Suprapubic skin (tissue), 4 donors: ENCODE measurements at regions not wholly inside any gene's neighbourhood (a gene's known extent, or its start where the extent isn't known, plus 50 kb on each side); places are given as distances from the start of the nearest gene placed in this dataset.

Experiments used
- DNase-seq, 2 donors: peaks; one replicate each; pipeline ENCODE4 v3.0.0-alpha.2; 2019; ENCODE audit warnings: low spot score in 2 of 2
- H3K27ac ChIP-seq: fragments of 200-600 bp; sonication (generic); one replicate; pipeline ENCODE4 v1.5.1; 2019
- H3K27me3 ChIP-seq: fragments of 200-600 bp; sonication (generic); one replicate; pipeline ENCODE4 v1.5.1; 2019
- H3K36me3 ChIP-seq: fragments of 200-600 bp; sonication (generic); one replicate; pipeline ENCODE4 v1.5.1; 2019
- H3K4me1 ChIP-seq: fragments of 200-600 bp; sonication (generic); one replicate; pipeline ENCODE4 v1.5.1; 2019
- H3K4me3 ChIP-seq: fragments of 200-600 bp; sonication (generic); one replicate; pipeline ENCODE4 v1.5.1; 2019; ENCODE audit warnings: mild to moderate bottlenecking
- H3K9me3 ChIP-seq: fragments of 200-600 bp; sonication (generic); one replicate; pipeline ENCODE4 v1.5.1; 2019
- EP300 ChIP-seq: sonication (generic); formaldehyde crosslinking; IDR thresholded peaks from one replicate; pipeline ENCODE4 v1.6.1; 2017; ENCODE audit warnings: antibody characterized with exemption
- POLR2A ChIP-seq, 2 donors: fragments of 450-650 bp; IDR thresholded peaks; one replicate each; pipeline ENCODE4 v1.6.1; 2017; ENCODE audit warnings: antibody characterized with exemption in 2 of 2, mild to moderate bottlenecking in 2 of 2, moderate library complexity in 2 of 2
- POLR2AphosphoS5 ChIP-seq, 3 donors: sonication (generic); formaldehyde crosslinking; IDR thresholded peaks; one replicate each; pipeline ENCODE4 v1.6.1; 2017; ENCODE audit warnings: antibody characterized with exemption in 3 of 3
- WGBS: methylation state at CpG from one replicate; pipeline ENCODE4 v1.1.5; 2018; 5-methylcytosine and 5-hydroxymethylcytosine counted together
- TF ChIP-seq, protein P1 (sequence below), 2 donors: fragments of 200-600 bp in 1 of 2; fragments of 450-650 bp in 1 of 2; sonication (generic) in 1 of 2; IDR thresholded peaks; one replicate each; pipeline ENCODE4 v1.5.1; 2016 to 2019; ENCODE audit warnings: antibody characterized with exemption in 2 of 2, mild to moderate bottlenecking in 1 of 2, moderate library complexity in 1 of 2

DNA sequence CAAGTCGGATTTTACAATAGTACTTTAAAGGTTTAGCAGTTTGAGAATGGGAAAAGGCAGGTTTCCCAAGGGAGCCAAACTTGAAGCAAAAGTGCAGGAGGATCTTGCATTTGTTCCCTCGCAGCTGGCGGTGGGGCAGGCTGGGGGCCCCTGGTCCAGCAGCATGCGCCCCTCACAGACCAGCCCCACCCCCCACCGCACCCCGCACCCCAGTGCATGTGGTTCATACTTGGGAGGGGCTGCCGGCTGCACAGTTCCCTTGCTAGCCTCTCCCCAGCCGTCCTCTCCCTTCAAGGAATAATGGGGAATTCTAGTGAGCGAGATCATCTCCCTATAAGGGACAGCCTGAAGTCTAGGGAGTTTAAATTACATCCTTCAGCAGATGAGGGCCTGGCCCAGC lies 273.1 kb upstream of the IRX2 start:
- Histone ChIP-seq H3K36me3 (no peaks in the 10 kb centered on the region), H3K27ac (no peak overlapping the region), H3K4me3 (no peak overlapping the region), H3K9me3 (no peaks in the 10 kb centered on the region), H3K4me1 (no peaks in the 10 kb centered on the region), H3K27me3 (peaks cover 3% of the 10 kb centered on the region)
- 81% methylated on average over 8 of the region's 9 CpGs for WGBS
- no peak for TF ChIP-seq EP300
- no peak for TF ChIP-seq POLR2AphosphoS5 (IDR thresholded peaks at IDR 0.05)
- TF ChIP-seq, protein P1, sequence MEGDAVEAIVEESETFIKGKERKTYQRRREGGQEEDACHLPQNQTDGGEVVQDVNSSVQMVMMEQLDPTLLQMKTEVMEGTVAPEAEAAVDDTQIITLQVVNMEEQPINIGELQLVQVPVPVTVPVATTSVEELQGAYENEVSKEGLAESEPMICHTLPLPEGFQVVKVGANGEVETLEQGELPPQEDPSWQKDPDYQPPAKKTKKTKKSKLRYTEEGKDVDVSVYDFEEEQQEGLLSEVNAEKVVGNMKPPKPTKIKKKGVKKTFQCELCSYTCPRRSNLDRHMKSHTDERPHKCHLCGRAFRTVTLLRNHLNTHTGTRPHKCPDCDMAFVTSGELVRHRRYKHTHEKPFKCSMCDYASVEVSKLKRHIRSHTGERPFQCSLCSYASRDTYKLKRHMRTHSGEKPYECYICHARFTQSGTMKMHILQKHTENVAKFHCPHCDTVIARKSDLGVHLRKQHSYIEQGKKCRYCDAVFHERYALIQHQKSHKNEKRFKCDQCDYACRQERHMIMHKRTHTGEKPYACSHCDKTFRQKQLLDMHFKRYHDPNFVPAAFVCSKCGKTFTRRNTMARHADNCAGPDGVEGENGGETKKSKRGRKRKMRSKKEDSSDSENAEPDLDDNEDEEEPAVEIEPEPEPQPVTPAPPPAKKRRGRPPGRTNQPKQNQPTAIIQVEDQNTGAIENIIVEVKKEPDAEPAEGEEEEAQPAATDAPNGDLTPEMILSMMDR (IDR thresholded peaks at IDR 0.05) = no peak
- no peak for TF ChIP-seq POLR2A (IDR thresholded peaks at IDR 0.05)
- peak in 1 of 2 donors; percentile 47 for DNase-seq

- H3K27me3 ChIP-seq = peaks cover 3% of the 10 kb centered on the region
- no peak overlapping the region for H3K27ac ChIP-seq
- TF ChIP-seq, protein P1 (IDR thresholded peaks at IDR 0.05) = no peak
- TF ChIP-seq POLR2AphosphoS5 (IDR thresholded peaks at IDR 0.05) (no peak), POLR2A (IDR thresholded peaks at IDR 0.05) (no peak), EP300 (no peak)
- no peaks in the 10 kb centered on the region for H3K9me3 ChIP-seq
- H3K4me1 ChIP-seq = no peaks in the 10 kb centered on the region
- 91% methylated on average over 9 of the region's 9 CpGs for WGBS
- H3K4me3 ChIP-seq = no peak overlapping the region
- peak in 1 of 2 donors; percentile 43 for DNase-seq
- H3K36me3 ChIP-seq = no peaks in the 10 kb centered on the region
These were observed 272.6 kb upstream of the IRX2 start for GRCh38 chr5:3024126-3024525.

DNA sequence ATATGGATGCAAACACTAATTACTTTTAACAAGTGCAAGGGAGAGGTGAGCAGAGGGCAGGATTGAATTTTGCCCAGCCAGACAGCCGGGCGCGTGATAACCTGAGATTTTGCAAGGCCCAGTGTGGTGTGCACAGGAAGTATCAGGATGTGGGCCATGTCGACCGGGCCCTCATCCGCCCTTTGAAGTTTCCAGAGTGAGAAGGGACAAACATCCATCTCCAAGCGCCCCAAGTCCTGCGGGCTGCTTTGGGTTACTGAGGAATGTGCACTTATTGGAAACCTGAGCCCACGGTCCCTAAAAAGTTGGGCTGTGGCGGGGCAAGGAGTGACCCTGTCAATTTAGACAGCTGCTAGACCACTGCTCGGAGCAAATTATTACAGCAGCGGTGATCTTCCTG lies 272.2 kb upstream of the IRX2 start:
- Histone ChIP-seq H3K9me3 (no peaks in the 10 kb centered on the region), H3K27me3 (peaks cover 3% of the 10 kb centered on the region), H3K4me1 (no peaks in the 10 kb centered on the region), H3K27ac (no peak overlapping the region), H3K4me3 (no peak overlapping the region), H3K36me3 (no peaks in the 10 kb centered on the region)
- DNase-seq = peak in 1 of 2 donors; percentile 23
- TF ChIP-seq EP300 = no peak
- WGBS = 83% methylated on average over 12 of the region's 12 CpGs

DNA sequence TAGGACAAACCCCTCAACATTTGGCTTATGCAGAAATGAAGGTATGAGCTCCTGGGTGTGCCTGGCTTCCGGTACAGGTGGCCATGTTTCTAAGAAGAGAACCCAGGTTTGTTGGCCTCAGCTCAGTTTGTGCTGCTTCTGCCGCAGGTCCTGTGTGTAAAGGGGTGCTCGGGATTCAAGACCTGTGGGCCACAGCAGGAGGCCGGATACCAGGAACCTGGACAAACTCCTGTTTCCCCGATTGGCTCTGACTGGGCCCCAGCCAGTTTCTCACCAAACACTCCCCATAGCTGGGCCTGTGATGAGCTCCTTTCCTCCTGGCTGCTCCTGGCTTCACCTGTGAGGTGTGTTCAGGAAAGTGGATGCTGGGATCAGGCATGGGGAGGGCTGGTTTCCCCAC lies 271.2 kb upstream of the IRX2 start:
- no peak for TF ChIP-seq EP300
- TF ChIP-seq POLR2A (IDR thresholded peaks at IDR 0.05) = no peak
- TF ChIP-seq, protein P1 (IDR thresholded peaks at IDR 0.05) = no peak
- TF ChIP-seq POLR2AphosphoS5 (IDR thresholded peaks at IDR 0.05) = no peak
- H3K9me3 ChIP-seq = no peaks in the 10 kb centered on the region
- H3K27ac ChIP-seq = no peak overlapping the region
- 94% methylated on average over 5 of the region's 5 CpGs for WGBS
- H3K27me3 ChIP-seq = peaks cover 3% of the 10 kb centered on the region
- peak in 1 of 2 donors; percentile 41 for DNase-seq
- no peaks in the 10 kb centered on the region for H3K4me1 ChIP-seq
- no peak overlapping the region for H3K4me3 ChIP-seq
- H3K36me3 ChIP-seq = no peaks in the 10 kb centered on the region

GRCh38 chr5:3020426-3020825 lies 268.9 kb upstream of the IRX2 start:
- 94% methylated on average over 6 of the region's 6 CpGs for WGBS
- peak in 1 of 2 donors; percentile 57 for DNase-seq
- no peaks in the 10 kb centered on the region for H3K9me3 ChIP-seq

More at GRCh38 chr5:3020426-3020825, 268.9 kb upstream of the IRX2 start:
- no peaks in the 10 kb centered on the region for H3K4me1 ChIP-seq
- no peak overlapping the region for H3K4me3 ChIP-seq
- no peak for TF ChIP-seq POLR2A (IDR thresholded peaks at IDR 0.05)
- no peak for TF ChIP-seq POLR2AphosphoS5 (IDR thresholded peaks at IDR 0.05)
- TF ChIP-seq EP300 = no peak
- TF ChIP-seq, protein P1 (IDR thresholded peaks at IDR 0.05) = no peak
- H3K27me3 ChIP-seq = no peaks in the 10 kb centered on the region
- no peaks in the 10 kb centered on the region for H3K36me3 ChIP-seq
- no peak overlapping the region for H3K27ac ChIP-seq
